Activated CD8-positive, alpha-beta memory T cell treated with anti-CD3 and anti-CD28 coated beads, Interleukin-2, amount 50 U/mL, for 48 hours (primary cell): ENCODE measurements at regions not wholly inside any gene's neighbourhood (a gene's known extent, or its start where the extent isn't known, plus 50 kb on each side); places are given as distances from the start of the nearest gene placed in this dataset.
A peak's percentile ranks its signal among the peaks of the same experiment; 100 is the strongest.

Source experiments
- DNase-seq: peaks from one replicate; pipeline ENCODE4 v3.0.0-alpha.2; 2020

GRCh38 chr1:4046836-4047461 lies 146.9 kb upstream of the C1orf174 start:
- no peak for DNase-seq

- no peak for DNase-seq
Measured at GRCh38 chr1:4047666-4048065, 147.6 kb upstream of the C1orf174 start.

GRCh38 chr1:4048076-4048475 lies 148.0 kb upstream of the C1orf174 start:
- no peak for DNase-seq

GRCh38 chr1:4048921-4049320 lies 148.8 kb upstream of the C1orf174 start:
- DNase-seq: no peak

- DNase-seq: no peak
Measured at GRCh38 chr1:4050998-4051397, 150.9 kb upstream of the C1orf174 start.

GRCh38 chr1:4052657-4053056 lies 152.6 kb upstream of the C1orf174 start:
- no peak for DNase-seq

- DNase-seq: no peak
Measured at GRCh38 chr1:4053160-4053748, 153.2 kb upstream of the C1orf174 start.

- DNase-seq: no peak
Measured at GRCh38 chr1:4053774-4054173, 153.7 kb upstream of the C1orf174 start.

GRCh38 chr1:4055294-4055967 lies 155.4 kb upstream of the C1orf174 start:
- no peak for DNase-seq

- DNase-seq: no peak
Measured at GRCh38 chr1:4056422-4056821, 156.3 kb upstream of the C1orf174 start.

- no peak for DNase-seq
Measured at GRCh38 chr1:4056989-4057388, 156.9 kb upstream of the C1orf174 start.

GRCh38 chr1:4057603-4058002 lies 157.5 kb upstream of the C1orf174 start:
- DNase-seq: no peak

GRCh38 chr1:4058122-4058521 lies 158.1 kb upstream of the C1orf174 start:
- DNase-seq: peak; percentile 20

GRCh38 chr1:4058706-4059105 lies 158.6 kb upstream of the C1orf174 start:
- no peak for DNase-seq

GRCh38 chr1:4059270-4059669 lies 159.2 kb upstream of the C1orf174 start:
- no peak for DNase-seq

GRCh38 chr1:4060850-4061249 lies 160.8 kb upstream of the C1orf174 start:
- no peak for DNase-seq

GRCh38 chr1:4061521-4062031 lies 161.5 kb upstream of the C1orf174 start:
- no peak for DNase-seq

GRCh38 chr1:4062041-4062440 lies 162.0 kb upstream of the C1orf174 start:
- no peak for DNase-seq

- no peak for DNase-seq
Measured at GRCh38 chr1:4062560-4062959, 162.5 kb upstream of the C1orf174 start.

- DNase-seq: no peak
Measured at GRCh38 chr1:4062992-4063391, 162.9 kb upstream of the C1orf174 start.

- DNase-seq: no peak
Measured at GRCh38 chr1:4063516-4063915, 163.4 kb upstream of the C1orf174 start.

GRCh38 chr1:4064150-4064889 lies 164.2 kb upstream of the C1orf174 start:
- peak; percentile 23 for DNase-seq

- no peak for DNase-seq
Measured at GRCh38 chr1:4066860-4067599, 167.0 kb upstream of the C1orf174 start.
